CD4-positive, CD25-positive, alpha-beta regulatory T cell (primary cell): ENCODE measurements at regions not wholly inside any gene's neighbourhood (a gene's known extent, or its start where the extent isn't known, plus 50 kb on each side); places are given as distances from the start of the nearest gene placed in this dataset.
A peak's percentile ranks its signal among the peaks of the same experiment; 100 is the strongest.

Experiments
- ATAC-seq, 2 donors: fragments of 150-1000 bp; cut with Tn5 transposase; one replicate each; pipeline ENCODE4 v1.10.0; 2021; ENCODE audit warnings: low read depth in 2 of 2, moderate number of reproducible peaks in 2 of 2, moderate library complexity in 1 of 2
- DNase-seq, 3 donors: peaks; one replicate each; pipeline versions ENCODE4 v3.0.0 to v3.0.0-alpha.2; 2012 to 2022; ENCODE audit warnings: mixed read lengths in 1 of 3
- H3K27ac ChIP-seq: one replicate; pipeline ENCODE4 v1.7.0; 2013; ENCODE audit warnings: mild to moderate bottlenecking, low read length; ENCODE audit not compliant: insufficient read depth, poor library complexity, severe bottlenecking
- H3K27me3 ChIP-seq: one replicate; pipeline ENCODE4 v1.7.0; 2013; ENCODE audit warnings: low read length; ENCODE audit not compliant: control insufficient read depth, insufficient read depth
- H3K36me3 ChIP-seq: one replicate; pipeline ENCODE4 v1.7.0; 2013; ENCODE audit warnings: mild to moderate bottlenecking, low read length, moderate library complexity; ENCODE audit not compliant: control insufficient read depth, insufficient read depth
- H3K4me1 ChIP-seq: 2 replicates; pipeline ENCODE4 v1.7.0; 2013; ENCODE audit warnings: mild to moderate bottlenecking, low read length; ENCODE audit not compliant: insufficient read depth, control insufficient read depth, poor library complexity, severe bottlenecking
- H3K4me3 ChIP-seq: one replicate; pipeline ENCODE4 v1.7.0; 2013; ENCODE audit warnings: low read depth, mild to moderate bottlenecking, low read length, moderate library complexity
- H3K9me3 ChIP-seq, 2 experiments: 1 replicate in 1 of 2; 2 replicates in 1 of 2; pipeline ENCODE4 v1.7.0; 2013; ENCODE audit warnings: low read length in 2 of 2, mild to moderate bottlenecking in 1 of 2, moderate library complexity in 1 of 2; ENCODE audit not compliant: control insufficient read depth in 2 of 2
- H3K27ac Mint-ChIP-seq, 3 donors: one replicate each; pipeline ENCODE4 v1.8.0; 2020 to 2022; ENCODE audit warnings: mild to moderate bottlenecking in 3 of 3, mixed read lengths in 3 of 3, moderate library complexity in 2 of 3
- H3K27me3 Mint-ChIP-seq: one replicate; pipeline ENCODE4 v1.8.0; 2022; ENCODE audit warnings: mild to moderate bottlenecking, mixed read lengths
- H3K36me3 Mint-ChIP-seq: one replicate; pipeline ENCODE4 v1.8.0; 2020; ENCODE audit warnings: mixed read lengths
- H3K4me1 Mint-ChIP-seq, 4 donors: one replicate each; pipeline ENCODE4 v1.8.0; 2020 to 2022; ENCODE audit warnings: mixed read lengths in 4 of 4, mild to moderate bottlenecking in 1 of 4
- H3K4me3 Mint-ChIP-seq, 4 donors: one replicate each; pipeline ENCODE4 v1.8.0; 2020 to 2022; ENCODE audit warnings: mild to moderate bottlenecking in 4 of 4, mixed read lengths in 4 of 4, moderate library complexity in 3 of 4
- H3K9me3 Mint-ChIP-seq, 7 donors: one replicate each; pipeline ENCODE4 v1.8.0; 2020 to 2022; ENCODE audit warnings: mixed read lengths in 7 of 7, mild to moderate bottlenecking in 3 of 7, moderate library complexity in 2 of 7

GRCh38 chrX:110425222-110426154 lies 66.8 kb downstream of the RTL9 start:
- ATAC-seq, result no peak
- no peaks in the 10 kb centered on the region for H3K9me3 ChIP-seq
- no peaks in the 10 kb centered on the region for H3K9me3 Mint-ChIP-seq
- H3K4me3 Mint-ChIP-seq, result no peak overlapping the region
- H3K27me3 Mint-ChIP-seq, result no peaks in the 10 kb centered on the region
- H3K27ac ChIP-seq, result no peak overlapping the region
- no peak overlapping the region for H3K4me3 ChIP-seq
- peak overlapping the region in 1 of 3 donors; percentile 23 for H3K27ac Mint-ChIP-seq
- no peaks in the 10 kb centered on the region for H3K36me3 ChIP-seq
- H3K36me3 Mint-ChIP-seq, result no peaks in the 10 kb centered on the region
- H3K4me1 ChIP-seq, result no peaks in the 10 kb centered on the region
- DNase-seq, result no peak
- no peaks in the 10 kb centered on the region for H3K4me1 Mint-ChIP-seq
- H3K27me3 ChIP-seq, result no peaks in the 10 kb centered on the region

- no peak for DNase-seq
- Histone ChIP-seq H3K9me3 (no peaks in the 10 kb centered on the region), H3K4me3 (no peak overlapping the region), H3K27me3 (no peaks in the 10 kb centered on the region), H3K36me3 (no peaks in the 10 kb centered on the region), H3K27ac (no peak overlapping the region), H3K4me1 (no peaks in the 10 kb centered on the region)
- no peaks in the 10 kb centered on the region for H3K9me3 Mint-ChIP-seq
- H3K36me3 Mint-ChIP-seq, result no peaks in the 10 kb centered on the region
- ATAC-seq, result no peak
- no peaks in the 10 kb centered on the region for H3K27me3 Mint-ChIP-seq
- H3K4me1 Mint-ChIP-seq, result no peaks in the 10 kb centered on the region
- no peak overlapping the region for H3K27ac Mint-ChIP-seq
- H3K4me3 Mint-ChIP-seq, result no peak overlapping the region
Measured at GRCh38 chrX:110426155-110426504, 67.5 kb downstream of the RTL9 start.

GRCh38 chrX:110427076-110427475 lies 68.4 kb downstream of the RTL9 start:
- Mint-ChIP-seq H3K36me3 (no peaks in the 10 kb centered on the region), H3K9me3 (no peaks in the 10 kb centered on the region), H3K4me1 (no peaks in the 10 kb centered on the region), H3K27me3 (no peaks in the 10 kb centered on the region), H3K4me3 (no peak overlapping the region), H3K27ac (no peak overlapping the region)
- no peak overlapping the region for H3K4me3 ChIP-seq
- no peaks in the 10 kb centered on the region for H3K36me3 ChIP-seq
- H3K9me3 ChIP-seq, result no peaks in the 10 kb centered on the region
- no peaks in the 10 kb centered on the region for H3K4me1 ChIP-seq
- DNase-seq (no peak), ATAC-seq (no peak)
- no peaks in the 10 kb centered on the region for H3K27me3 ChIP-seq
- no peak overlapping the region for H3K27ac ChIP-seq

- no peak overlapping the region for H3K4me3 ChIP-seq
- no peak overlapping the region for H3K27ac Mint-ChIP-seq
- no peaks in the 10 kb centered on the region for H3K9me3 ChIP-seq
- H3K4me1 ChIP-seq, result no peaks in the 10 kb centered on the region
- H3K27me3 Mint-ChIP-seq, result no peaks in the 10 kb centered on the region
- H3K36me3 Mint-ChIP-seq, result no peaks in the 10 kb centered on the region
- H3K4me3 Mint-ChIP-seq, result no peak overlapping the region
- H3K4me1 Mint-ChIP-seq, result no peaks in the 10 kb centered on the region
- no peak overlapping the region for H3K27ac ChIP-seq
- no peaks in the 10 kb centered on the region for H3K27me3 ChIP-seq
- no peaks in the 10 kb centered on the region for H3K36me3 ChIP-seq
- H3K9me3 Mint-ChIP-seq, result no peaks in the 10 kb centered on the region
- DNase-seq (no peak), ATAC-seq (no peak)
Measured at GRCh38 chrX:110428144-110428543, 69.5 kb downstream of the RTL9 start.

GRCh38 chrX:110430293-110431076 lies 71.8 kb downstream of the RTL9 start:
- Mint-ChIP-seq H3K9me3 (no peaks in the 10 kb centered on the region), H3K36me3 (no peaks in the 10 kb centered on the region), H3K4me3 (no peak overlapping the region), H3K27me3 (peaks cover 6% of the 10 kb centered on the region), H3K4me1 (no peaks in the 10 kb centered on the region), H3K27ac (no peak overlapping the region)
- H3K9me3 ChIP-seq, result no peaks in the 10 kb centered on the region
- H3K27ac ChIP-seq, result no peak overlapping the region
- DNase-seq, result no peak
- no peaks in the 10 kb centered on the region for H3K36me3 ChIP-seq
- no peak overlapping the region for H3K4me3 ChIP-seq
- no peaks in the 10 kb centered on the region for H3K27me3 ChIP-seq
- no peak for ATAC-seq
- H3K4me1 ChIP-seq, result no peaks in the 10 kb centered on the region

GRCh38 chrX:110432091-110432905 lies 73.7 kb downstream of the RTL9 start:
- Histone ChIP-seq H3K4me1 (no peaks in the 10 kb centered on the region), H3K4me3 (no peak overlapping the region), H3K27ac (no peak overlapping the region), H3K9me3 (no peaks in the 10 kb centered on the region), H3K27me3 (no peaks in the 10 kb centered on the region), H3K36me3 (no peaks in the 10 kb centered on the region)
- no peaks in the 10 kb centered on the region for H3K9me3 Mint-ChIP-seq
- DNase-seq, result no peak
- ATAC-seq, result no peak
- H3K36me3 Mint-ChIP-seq, result no peaks in the 10 kb centered on the region
- H3K4me1 Mint-ChIP-seq, result no peaks in the 10 kb centered on the region
- H3K27ac Mint-ChIP-seq, result no peak overlapping the region
- H3K27me3 Mint-ChIP-seq, result peaks cover 11% of the 10 kb centered on the region
- peak overlapping the region in 1 of 4 donors; percentile 53 for H3K4me3 Mint-ChIP-seq

- DNase-seq (no peak), ATAC-seq (no peak)
- Histone ChIP-seq H3K4me3 (no peak overlapping the region), H3K9me3 (no peaks in the 10 kb centered on the region), H3K36me3 (no peaks in the 10 kb centered on the region), H3K27ac (no peak overlapping the region), H3K4me1 (no peaks in the 10 kb centered on the region), H3K27me3 (no peaks in the 10 kb centered on the region)
- H3K36me3 Mint-ChIP-seq, result no peaks in the 10 kb centered on the region
- H3K4me1 Mint-ChIP-seq, result no peaks in the 10 kb centered on the region
- H3K27ac Mint-ChIP-seq, result no peak overlapping the region
- H3K4me3 Mint-ChIP-seq, result peak overlapping the region in 1 of 4 donors; percentile 53
- no peaks in the 10 kb centered on the region for H3K9me3 Mint-ChIP-seq
- peaks cover 16% of the 10 kb centered on the region for H3K27me3 Mint-ChIP-seq
Measured at GRCh38 chrX:110432906-110433215, 74.2 kb downstream of the RTL9 start.
